PC-3 (cell line): ENCODE measurements at regions not wholly inside any gene's neighbourhood (a gene's known extent, or its start where the extent isn't known, plus 50 kb on each side); places are given as distances from the start of the nearest gene placed in this dataset.

Experiments used
- CTCF ChIP-seq: fragments of 300-600 bp; sonication (generic); conservative IDR thresholded peaks from 2 replicates; pipeline ENCODE4 v1.5.1; 2017; ENCODE audit warnings: antibody characterized with exemption, low read depth, mild to moderate bottlenecking, low read length
- EZH2 ChIP-seq: fragments of 300-600 bp; sonication (generic); IDR thresholded peaks from one replicate; pipeline ENCODE4 v1.6.1; 2017; ENCODE audit warnings: antibody characterized with exemption, mild to moderate bottlenecking, low read length; ENCODE audit not compliant: unreplicated experiment
- EZH2phosphoT487 ChIP-seq: fragments of 300-600 bp; sonication (generic); IDR thresholded peaks from 2 replicates; pipeline ENCODE4 v1.6.1; 2018; ENCODE audit warnings: mild to moderate bottlenecking, antibody characterized with exemption, low read length, borderline replicate concordance

GRCh38 chr10:106216085-106216484 lies 948.4 kb downstream of the SORCS1 start:
- TF ChIP-seq EZH2: no peak
- no peak for TF ChIP-seq CTCF
- TF ChIP-seq EZH2phosphoT487: no peak
